GM18951 (cell line): ENCODE measurements at regions not wholly inside any gene's neighbourhood (a gene's known extent, or its start where the extent isn't known, plus 50 kb on each side); places are given as distances from the start of the nearest gene placed in this dataset.
"Not testable (repeated sequence)": the region's sequence is repeated elsewhere in the genome, so short reads cannot be mapped to it uniquely, and the experiment has no call there.

Experiments
- POLR2A ChIP-seq: IDR thresholded peaks from 4 replicates; pipeline ENCODE4 v1.6.1; 2011; ENCODE audit warnings: mild to moderate bottlenecking; ENCODE audit not compliant: insufficient read length, insufficient read depth; ENCODE audit errors: extremely low read depth
- in situ Hi-C: fragments of 300-500 bp; cut with MboI; formaldehyde crosslinking; loops from one replicate; pipeline ENCODE4 v1.12.0; 2022; ENCODE audit warnings: low sequenced_read_pairs, mixed read lengths, inconsistent platforms; ENCODE audit not compliant: unreplicated experiment

DNA sequence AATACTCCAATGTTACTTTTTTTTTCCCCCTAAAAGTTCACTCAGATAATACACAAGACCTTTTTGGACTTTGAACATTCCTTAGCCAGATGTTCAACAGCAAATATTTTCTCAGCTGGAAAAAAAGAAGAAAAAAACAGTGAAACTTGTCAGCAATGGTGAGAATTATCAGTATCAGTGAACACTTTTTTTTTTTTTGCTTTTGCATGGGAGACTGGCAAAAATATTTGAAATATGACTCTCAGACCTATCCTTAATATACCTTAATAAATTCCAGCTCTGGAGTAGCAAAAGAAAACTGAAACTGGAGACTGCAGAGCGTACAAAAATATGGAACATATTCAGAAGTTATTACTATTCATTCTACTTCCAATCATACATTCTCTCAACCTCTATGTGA lies 92.3 kb downstream of the RFPL4B start:
- no peak for TF ChIP-seq POLR2A
- in situ Hi-C loops: no loop called here

DNA sequence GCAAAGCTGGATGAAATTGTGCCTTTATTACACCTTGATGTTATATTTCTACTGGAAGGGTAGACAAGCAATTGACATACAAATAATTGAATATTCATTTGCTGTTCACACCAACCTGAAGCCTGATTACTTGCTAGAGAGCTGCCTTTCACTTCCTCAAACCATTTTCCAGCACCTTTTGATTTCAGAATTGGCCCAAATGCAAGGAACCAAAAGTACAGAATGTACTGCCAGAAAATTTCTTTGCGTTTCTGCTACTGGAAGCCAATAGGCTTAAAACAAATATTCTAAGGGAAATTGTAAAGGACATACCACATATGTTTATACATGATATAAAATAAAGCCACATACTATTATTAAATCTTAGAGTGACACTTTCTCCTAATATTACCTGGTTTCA lies 94.5 kb downstream of the RFPL4B start:
- in situ Hi-C loops: no loop called here
- TF ChIP-seq POLR2A: no peak

DNA sequence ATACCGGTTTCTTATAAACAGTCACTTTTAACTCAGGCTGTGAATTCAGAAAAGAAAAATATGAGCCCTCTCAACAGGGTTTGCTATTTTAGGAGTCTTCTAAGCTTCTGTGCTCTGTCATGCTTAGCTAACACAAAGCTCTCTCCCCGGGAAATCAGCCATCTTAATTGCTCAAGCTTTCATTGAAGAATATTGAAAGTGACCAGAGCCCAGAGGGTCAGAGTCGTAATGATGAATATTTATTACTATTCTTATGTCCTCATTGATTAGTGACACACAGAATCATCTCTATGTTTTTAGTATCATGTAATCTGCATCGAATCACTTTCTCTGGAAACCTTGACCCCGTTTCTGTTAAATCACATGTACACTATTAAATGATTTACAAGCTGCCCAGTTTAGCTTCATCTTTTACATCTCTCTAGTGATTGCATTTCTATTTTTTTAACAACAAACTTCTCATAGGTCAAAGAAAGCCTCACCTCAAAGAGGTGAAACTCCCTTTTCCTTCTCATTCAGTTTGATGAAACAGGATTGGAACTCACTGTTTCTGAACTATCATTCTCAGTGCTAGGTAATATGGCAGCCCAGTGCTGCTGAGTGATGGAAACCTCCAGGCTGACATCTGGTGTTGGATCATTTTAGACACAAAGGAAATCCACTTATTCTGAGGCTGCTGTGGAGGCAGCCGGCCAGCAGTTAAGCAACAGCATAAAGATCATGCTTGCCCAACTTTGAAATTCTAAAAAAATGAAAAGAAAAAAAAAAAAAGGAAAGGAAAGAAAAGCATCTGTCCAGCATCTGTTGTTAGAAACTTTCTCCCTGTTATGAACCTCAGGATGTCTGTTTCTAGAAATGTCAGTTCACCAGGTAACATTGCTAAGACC lies 96.3 kb downstream of the RFPL4B start:
- no peak for TF ChIP-seq POLR2A
- in situ Hi-C loops: no loop called here

DNA sequence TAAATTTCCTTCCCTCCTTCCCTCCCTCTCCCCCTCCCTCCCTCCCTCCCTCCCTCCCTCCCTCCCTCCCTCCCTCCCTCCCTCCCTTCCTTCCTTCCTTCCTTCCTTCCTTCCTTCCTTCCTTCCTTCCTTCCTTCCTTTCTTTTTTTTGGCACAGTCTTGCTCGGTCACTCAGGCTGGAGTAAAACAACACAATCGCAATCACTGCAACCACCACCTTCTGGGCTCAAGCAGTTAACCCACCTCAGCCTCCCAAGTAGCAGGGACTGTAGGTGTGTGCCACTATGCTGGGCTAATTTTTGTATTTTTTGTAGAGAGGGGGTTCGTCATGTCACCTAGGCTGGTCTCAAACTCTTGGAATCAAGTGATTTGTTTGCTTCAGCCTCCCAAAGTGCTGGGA lies 101.7 kb downstream of the RFPL4B start:
- in situ Hi-C loops: not testable (repeated sequence)

DNA sequence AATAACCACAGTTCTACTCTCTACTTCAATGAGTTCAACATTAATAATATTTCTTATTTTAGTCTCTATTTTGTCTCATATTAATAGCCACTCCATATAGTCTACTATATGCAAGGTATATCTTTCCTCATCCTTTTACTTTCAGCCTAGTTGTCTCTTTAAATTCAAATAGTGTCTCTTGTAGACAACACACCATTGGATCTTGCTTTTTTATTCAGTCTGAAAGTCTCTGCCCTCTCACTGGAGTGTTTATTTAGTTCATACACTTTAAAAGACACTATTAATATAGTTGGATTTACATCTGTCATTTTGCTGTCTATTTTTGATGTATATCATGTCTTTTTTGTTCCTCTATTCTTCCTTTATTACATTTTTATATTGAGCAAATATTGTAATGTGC lies 103.5 kb downstream of the RFPL4B start:
- in situ Hi-C loops: no loop called here

DNA sequence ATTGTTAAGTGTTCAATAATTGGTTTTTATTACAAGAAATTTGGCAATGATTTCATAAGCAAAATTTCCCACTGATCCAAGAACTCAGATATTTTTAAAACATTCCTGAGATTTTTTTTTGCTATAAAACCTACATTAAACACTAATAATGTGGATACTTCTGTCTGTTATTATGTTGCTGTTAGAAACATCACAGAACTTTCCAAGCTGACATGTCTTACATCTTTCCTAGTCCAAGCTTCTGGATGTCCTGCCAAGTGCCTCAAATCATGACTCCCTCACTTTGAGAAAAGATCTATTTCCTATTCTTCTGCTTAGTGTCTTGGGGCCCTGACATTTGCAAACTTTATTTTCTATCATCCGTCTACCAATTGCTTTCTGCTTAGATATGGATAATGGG lies 110.8 kb downstream of the RFPL4B start:
- TF ChIP-seq POLR2A: no peak
- in situ Hi-C loops: no loop called here

More for the DNA sequence above, 103.5 kb downstream of the RFPL4B start:
- TF ChIP-seq POLR2A: no peak

DNA sequence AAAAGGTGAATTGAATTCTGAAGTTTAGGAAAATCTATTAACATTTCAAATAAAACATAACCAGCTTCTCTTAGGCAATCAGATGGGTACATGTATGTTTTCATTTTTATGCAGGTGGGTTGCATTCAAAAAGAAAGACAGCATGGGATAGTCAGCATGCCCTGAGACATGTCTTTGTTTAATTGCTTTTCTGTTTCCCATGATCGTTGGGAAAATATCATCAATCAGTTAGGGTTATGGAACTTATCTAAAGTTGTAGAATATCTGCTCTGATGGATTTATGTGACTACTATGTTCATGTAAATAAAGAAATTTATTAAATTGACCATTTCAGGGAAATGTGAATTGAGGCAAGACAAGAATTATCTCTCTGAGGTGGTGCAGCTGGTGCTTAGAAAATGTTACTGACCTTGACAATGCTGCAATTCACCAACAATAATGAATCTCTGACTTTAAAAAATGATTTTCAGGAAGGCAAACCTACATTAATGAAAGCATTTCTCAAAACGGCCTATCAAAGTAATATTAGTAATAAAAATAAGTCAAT lies 112.7 kb downstream of the RFPL4B start:
- TF ChIP-seq POLR2A: no peak
- in situ Hi-C loops: no loop called here

DNA sequence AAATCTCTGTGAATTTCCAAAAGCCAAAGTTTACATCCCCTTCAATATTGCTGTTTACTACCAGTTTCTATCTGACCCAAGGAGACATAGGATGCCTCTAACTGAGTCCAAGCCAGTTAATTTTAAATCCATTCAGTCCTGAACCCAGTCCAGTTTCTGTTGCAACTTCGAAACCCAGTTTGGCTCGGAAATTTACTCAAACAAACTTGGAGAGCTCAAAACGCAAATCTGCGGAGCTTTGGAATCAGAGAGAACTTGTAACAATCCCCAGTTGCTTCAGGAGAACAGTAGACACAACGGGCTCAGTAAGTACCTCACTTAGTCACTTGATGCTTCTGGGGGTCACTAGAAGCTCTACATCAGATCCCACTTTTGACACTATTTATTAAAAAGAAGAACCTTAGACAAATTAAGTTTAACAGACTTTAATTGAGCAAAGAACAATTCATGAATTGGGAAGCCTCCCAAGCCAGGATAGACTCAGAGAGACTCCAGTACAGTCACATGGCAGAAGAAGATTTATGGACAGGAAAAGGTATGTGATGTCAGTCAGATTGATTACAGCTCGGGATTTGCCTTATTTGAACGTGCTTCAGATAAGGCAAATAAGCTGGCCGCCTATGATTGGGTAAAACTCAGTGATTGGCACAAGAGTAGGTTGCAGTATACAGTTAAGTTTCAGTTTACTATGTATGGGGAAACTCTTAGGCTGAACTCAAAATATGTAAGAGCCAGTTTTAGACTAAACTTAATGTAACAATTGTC lies 118.0 kb downstream of the RFPL4B start:
- in situ Hi-C loops: no loop called here
- TF ChIP-seq POLR2A: no peak

DNA sequence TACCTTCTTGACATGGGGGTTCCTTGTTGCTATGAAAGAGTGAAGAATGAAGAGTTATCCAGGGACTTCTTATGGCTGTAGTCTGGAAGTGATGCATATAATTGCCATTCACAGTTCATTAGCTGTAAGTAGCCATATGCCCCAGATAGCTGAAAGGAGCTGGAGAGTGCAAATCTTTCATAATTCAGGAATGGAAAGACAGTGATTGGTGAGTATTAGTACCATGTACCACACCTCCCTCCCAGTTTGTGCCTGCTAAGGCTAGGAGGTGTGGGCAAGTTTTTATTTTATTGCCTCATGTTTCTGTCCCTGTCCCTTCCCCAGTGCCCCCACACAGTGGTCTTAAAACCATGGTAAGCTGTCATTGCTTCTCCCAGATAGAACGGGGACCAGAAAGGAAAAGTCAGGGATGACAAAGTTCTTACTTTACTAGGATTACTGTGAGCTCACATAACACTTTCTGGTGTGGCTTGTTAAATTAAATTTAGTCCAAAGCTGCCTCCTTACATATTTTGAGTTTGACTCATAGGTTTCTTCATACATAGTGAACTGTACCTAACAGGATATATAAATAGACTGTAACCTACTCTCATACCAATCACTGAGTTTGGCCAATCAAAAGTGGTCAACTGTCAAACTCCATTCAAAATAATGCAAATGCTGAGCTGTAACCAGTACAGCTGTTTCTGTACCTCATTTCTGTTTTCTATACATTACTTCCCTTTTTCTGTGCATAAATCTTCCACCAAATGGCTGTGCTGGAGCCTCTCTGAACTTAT lies 119.4 kb downstream of the RFPL4B start:
- TF ChIP-seq POLR2A: no peak
- in situ Hi-C loops: no loop called here

DNA sequence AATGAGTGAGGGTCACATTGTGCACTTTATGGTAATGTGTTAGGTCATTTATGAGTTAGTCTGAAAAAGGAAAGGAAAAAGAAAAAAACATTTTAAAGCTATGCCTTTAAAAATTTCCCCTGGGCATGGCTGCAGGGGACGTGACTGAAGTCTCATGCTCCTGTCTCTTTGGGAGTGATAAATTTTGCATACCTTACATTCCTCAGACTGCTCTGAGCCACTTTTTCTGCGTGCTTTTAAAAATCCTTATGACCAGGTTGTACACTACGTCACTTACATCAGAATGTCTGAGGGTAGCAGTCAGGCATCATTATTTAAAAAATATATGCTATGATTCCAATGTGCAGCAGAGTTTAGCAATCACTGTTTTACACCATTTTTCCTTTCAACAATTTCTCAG lies 121.2 kb downstream of the RFPL4B start:
- in situ Hi-C loops: no loop called here
- TF ChIP-seq POLR2A: no peak

DNA sequence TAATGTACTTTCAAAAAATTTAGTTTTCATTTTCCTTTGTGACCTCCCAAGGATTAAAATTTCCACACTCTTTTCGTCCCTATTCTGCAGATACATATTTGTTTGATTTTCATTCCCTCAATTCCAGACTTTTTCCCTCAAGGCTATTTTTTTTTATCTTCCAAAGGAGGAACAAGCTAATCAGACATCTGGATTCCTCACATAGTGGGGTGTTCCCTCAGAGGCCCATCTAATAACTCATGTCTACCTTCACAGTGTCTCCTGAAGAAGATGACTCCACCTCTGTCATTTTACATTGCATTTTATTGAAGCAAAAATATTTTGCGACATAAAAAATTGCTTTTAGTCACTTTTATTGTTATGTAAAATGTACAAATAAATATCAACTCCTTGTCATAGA lies 122.2 kb downstream of the RFPL4B start:
- in situ Hi-C loops: no loop called here
- TF ChIP-seq POLR2A: no peak

DNA sequence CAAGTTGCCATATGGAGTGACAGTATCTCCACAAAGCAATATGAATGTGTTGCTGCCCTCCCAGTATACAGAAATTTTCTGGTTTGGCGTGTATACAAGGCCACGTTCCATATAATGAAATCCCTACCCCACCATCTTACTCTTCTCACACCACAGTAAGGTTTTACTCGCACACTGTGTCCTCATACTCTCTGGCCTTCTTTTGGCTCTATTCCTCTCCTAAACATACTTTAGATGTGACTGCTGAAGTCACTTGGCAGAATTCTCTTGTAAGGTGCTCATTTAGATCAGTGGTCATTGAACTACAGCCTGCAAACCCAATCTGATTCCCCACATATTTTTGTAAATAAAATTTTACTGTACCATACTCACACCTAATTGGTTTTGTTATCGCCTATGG lies 123.2 kb downstream of the RFPL4B start:
- in situ Hi-C loops: no loop called here
- TF ChIP-seq POLR2A: no peak

DNA sequence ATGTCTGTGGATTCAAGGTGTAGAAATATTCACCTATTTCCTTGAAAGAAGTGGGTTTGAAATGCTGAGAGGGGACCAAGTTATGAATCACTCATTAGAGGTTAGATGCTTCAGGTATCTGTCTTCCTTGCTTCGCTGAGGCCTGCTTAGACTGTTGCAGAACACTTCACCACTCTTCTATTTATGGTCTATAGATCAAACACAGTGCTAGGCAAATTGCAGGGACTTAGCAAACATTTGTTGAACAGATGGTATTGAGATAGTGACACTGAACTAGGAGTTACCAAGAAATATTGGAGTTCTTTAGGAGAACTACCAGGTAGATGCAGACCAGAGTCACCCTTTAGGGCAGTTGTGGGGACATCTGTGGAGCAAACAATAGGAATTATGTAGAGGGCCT lies 123.8 kb downstream of the RFPL4B start:
- TF ChIP-seq POLR2A: no peak
- in situ Hi-C loops: no loop called here
